NT2/D1 (cell line): ENCODE measurements at regions not wholly inside any gene's neighbourhood (a gene's known extent, or its start where the extent isn't known, plus 50 kb on each side); places are given as distances from the start of the nearest gene placed in this dataset.

ENCODE experiments used
- SUZ12 ChIP-seq: IDR thresholded peaks from 2 replicates; pipeline ENCODE4 v1.6.1; 2011; ENCODE audit not compliant: insufficient read length, insufficient read depth; ENCODE audit errors: extremely low read depth
- YY1 ChIP-seq: IDR thresholded peaks from 2 replicates; pipeline ENCODE4 v1.6.1; 2011; ENCODE audit not compliant: insufficient read length, insufficient read depth
- ZNF274 ChIP-seq: IDR thresholded peaks from 2 replicates; pipeline ENCODE4 v1.6.1; 2011; ENCODE audit warnings: mild to moderate bottlenecking, low read depth, low read length

- no peak for TF ChIP-seq YY1
- no peak for TF ChIP-seq ZNF274
- no peak for TF ChIP-seq SUZ12
Observed at GRCh38 chr18:67331857-67332256, 184.7 kb downstream of the DSEL start.
